NCI-H460 (cell line): ENCODE measurements at regions not wholly inside any gene's neighbourhood (a gene's known extent, or its start where the extent isn't known, plus 50 kb on each side); places are given as distances from the start of the nearest gene placed in this dataset.

Experiments used
- DNase-seq: peaks from one replicate; pipeline ENCODE4 v3.0.0-alpha.2; 2016; ENCODE audit warnings: low read depth; ENCODE audit errors: extremely low read depth

DNA sequence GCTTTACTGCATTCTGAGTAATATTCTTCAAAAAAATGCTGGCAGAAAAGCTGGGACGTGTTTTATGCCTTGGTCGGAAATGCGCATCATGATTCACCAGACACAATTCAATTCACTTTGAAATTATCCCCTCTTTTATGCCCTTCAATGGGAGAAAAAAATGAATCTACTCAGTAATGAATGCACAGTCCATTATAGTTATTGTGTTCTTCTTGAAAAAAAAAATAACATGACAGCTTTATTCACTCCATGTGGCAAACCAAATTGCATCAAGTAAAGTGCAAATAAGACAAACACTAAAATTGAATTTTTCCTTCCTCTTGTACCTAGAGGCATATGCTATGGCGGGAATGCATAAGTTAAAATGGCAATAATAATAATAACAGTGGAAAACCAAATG lies 159.4 kb upstream of the IFNG-AS1 start:
- DNase-seq: no peak

DNA sequence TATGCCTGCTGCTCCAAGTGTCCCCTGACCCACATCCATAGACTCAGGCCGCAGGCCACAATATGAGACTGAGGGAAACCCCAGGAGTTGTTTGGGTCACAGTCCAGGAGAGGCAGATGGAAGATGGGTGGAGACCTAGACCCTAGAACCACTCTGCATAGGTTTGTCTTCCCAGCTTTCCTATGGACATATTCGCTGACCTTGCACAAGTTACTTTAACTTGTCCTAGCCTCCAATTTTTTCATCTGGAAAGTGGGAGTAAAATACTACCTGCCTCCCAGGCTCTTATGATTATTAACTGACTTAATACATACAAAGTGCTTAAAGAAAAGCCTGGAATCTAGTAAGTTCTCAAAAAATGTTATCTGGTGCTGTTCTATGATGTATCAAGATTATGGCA lies 157.1 kb upstream of the IFNG-AS1 start:
- DNase-seq: no peak

DNA sequence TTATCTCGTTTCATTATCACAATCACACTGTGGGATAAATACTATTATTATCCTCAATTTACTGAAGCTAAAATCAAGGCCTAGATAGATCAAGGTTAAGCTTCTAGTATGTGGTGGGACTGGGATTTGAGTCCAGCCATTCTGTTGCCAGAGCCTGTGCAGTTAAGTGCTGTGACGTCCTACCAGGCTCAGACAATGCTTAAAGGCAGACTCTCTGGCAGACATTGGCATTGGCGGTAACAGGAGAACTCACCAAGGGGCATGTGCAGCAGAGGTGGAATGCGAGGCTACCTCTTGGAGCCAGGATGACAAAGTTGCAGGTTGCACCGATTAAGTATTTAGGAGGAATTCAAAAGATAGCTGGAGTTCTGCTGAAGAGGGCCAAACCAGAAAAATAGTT lies 155.6 kb upstream of the IFNG-AS1 start:
- no peak for DNase-seq

DNA sequence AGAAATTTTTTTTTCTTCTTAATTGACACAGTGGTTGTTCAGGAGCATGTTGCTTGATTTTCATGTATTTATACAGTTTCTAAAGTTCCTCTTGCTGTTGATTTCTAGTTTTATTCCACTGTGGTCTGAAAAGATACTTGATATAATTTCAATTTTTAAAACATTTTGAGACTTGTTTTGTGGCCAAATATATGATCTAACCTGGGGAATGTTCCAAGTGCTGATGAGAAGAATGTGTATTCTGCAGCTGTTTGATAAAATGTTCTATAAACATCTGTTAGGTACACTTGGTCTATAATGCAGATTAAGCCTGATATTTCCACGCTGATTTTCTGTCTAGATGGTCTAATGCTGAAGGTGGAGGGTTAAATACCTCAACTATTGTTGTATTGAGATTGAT lies 151.4 kb upstream of the IFNG-AS1 start:
- DNase-seq: no peak

DNA sequence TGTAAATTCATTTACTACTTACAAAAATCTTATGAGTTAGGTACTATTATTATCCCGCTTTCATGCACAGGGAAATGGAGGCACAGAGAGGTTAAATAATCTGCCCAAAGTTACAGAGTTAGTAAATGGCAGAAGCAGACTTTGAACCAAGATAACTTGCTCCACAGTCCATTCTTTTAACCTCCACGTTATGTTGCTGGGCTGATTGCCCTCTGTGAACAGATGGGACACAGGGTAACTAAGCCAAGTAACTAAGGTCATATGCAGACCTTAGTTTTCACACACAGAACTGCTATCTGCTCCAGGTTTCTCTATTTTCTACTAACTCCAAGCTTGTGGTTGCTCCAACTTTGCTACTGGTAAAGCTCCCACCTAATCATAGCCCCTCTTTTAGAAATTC lies 147.1 kb upstream of the IFNG-AS1 start:
- DNase-seq: no peak

DNA sequence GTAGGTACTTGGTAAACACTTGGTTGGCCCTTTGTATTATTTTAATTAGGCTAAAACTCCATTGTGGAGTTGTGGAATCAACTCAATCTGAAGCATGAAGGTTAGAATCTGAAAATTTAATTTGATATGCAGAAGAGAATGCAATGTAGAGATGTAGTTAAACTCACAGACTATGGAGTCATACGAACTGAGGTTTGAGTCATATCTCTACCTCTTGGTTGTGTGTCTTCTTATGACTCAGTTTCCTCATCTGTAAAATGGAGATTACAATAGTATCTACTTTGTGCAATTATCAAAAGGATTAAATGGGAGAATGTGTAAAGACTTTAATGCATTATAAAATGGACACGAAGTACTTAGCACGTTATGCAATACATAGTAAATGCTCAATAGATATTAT lies 146.0 kb upstream of the IFNG-AS1 start:
- no peak for DNase-seq

DNA sequence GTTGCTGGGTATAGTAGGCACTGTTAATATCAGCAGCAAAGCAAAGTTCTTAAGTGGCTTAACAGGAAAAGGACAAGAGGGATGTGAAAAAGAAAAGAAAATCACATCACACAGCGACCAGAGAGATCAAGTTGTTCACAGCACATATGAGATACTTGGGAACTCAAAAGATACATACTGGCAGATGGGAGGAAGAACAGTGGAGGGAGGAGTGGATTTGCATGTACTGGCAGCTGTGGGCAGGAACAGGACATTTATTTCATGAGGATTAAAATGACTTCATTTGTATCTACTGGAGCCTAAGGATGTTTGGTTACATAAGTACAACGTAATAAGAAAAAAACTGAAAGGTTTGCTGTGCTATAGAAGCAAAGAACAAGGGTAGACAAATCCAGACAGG lies 136.5 kb upstream of the IFNG-AS1 start:
- DNase-seq: no peak

DNA sequence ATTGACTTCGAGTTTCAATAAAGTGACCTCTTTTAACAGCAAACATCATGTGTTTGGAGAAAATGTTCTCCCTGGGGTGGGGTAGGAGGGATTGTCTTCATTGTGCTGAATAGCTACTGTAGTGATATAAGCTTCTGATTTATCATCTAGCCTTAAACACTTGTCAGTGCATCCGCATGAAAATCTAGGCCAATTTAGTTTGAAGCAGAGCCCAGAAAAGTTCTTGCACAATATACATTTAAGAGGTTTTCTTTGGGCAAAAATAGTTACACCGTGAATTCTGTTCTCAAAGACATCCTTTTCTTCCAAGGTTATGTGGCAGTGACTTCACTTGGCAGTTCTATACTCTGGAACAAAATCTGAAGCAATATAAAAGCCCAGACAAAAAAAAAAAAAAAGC lies 136.0 kb upstream of the IFNG-AS1 start:
- no peak for DNase-seq

DNA sequence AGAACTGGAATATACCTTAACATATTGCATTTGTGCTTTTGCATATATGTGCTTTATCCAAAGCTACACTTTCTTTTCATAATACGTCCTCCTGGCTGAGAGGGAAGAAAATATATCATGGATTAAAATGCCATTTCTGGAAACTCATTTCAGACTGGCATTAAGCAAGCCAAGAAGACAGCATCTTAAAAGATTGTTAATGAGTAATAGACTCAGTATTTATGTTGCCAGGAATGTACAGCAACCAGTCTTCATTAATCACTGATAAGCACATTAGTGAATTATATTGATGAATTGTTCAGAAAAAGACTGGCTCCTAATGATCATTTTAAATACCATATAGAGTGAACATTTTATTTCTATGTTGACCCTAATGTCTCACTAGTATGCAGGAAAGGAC lies 134.9 kb upstream of the IFNG-AS1 start:
- no peak for DNase-seq

DNA sequence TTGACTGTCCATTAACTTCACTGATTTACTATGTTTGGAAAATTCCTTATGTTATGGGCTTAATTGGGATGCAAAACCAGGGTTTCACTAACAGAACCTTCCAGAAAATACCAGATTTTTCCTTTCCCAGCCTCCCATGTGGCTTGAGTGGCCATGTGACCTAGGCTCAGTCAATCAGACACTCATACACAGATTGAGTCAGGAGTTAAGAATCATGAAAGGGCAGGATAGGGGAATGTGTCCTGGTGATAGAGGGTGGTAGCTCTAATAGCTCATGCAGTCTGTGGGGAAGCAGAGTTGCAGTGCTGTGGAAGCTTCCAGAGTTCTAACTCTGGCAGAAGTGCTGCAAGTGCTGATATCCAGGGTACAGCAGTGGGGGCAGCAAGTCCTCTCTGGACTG lies 134.1 kb upstream of the IFNG-AS1 start:
- no peak for DNase-seq

DNA sequence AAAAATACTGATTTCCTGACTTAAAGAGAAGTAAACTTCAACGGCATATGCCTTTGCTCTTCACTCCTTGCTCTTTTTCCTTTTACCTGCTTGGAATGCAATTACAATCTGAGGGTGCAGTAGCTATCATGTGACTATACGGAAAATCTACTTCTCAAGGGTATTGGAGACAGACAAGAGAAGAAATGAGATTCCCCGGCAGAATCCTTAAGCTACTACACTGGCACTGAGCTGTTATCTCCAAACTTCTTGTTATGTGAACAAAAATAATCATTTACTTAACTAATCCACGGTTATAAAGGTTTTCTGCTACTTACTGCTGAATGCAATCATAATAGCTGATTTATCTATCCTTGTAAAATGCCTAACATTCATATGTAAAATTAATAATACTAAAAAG lies 118.0 kb upstream of the IFNG-AS1 start:
- no peak for DNase-seq

DNA sequence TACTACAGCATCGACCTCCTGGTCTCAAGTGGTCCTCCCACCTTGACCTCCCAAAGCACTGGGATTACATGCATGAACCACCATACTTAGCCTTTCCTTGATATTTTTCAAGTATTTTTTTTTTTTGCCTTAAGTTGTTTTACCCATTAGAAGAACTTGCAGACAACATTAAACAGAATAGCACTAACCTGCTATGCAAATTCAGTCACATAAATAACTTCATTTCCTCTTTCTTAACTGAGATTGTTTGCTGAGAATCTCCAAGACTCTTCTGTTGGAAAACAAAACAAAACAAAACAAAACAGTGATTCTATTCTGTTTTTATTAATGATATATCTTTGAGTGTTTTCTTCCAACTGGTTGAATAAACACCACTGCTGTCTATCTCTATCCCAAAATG lies 115.9 kb upstream of the IFNG-AS1 start:
- no peak for DNase-seq

DNA sequence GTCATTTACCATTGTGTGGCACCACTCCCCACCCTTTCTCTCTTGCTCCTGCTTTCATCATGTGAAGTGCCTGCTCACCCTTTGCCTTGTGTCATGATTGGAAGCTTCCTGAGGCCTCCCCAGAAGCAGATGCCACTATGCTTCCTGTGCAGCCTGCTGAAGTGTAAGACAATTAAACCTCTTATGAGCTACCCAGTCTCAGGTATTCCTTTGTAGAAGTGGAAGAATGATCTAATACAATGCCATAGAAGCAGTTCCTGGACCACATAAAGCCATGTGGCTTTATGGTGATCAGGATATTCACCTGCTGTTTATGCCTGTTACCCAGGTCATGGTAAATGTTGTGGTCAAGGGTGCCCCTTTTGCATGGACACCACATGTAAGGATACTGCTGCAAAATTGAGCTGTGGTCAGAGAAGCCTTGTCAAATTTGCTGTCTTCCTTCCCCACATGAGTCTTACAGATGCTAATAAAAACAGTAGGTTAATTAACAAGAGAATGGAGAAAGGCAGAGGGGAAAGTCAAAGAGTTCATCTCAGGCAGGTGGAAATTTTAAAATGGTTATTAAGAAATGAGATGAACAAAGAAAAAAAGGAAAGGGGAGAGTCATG lies 112.8 kb upstream of the IFNG-AS1 start:
- DNase-seq: no peak

DNA sequence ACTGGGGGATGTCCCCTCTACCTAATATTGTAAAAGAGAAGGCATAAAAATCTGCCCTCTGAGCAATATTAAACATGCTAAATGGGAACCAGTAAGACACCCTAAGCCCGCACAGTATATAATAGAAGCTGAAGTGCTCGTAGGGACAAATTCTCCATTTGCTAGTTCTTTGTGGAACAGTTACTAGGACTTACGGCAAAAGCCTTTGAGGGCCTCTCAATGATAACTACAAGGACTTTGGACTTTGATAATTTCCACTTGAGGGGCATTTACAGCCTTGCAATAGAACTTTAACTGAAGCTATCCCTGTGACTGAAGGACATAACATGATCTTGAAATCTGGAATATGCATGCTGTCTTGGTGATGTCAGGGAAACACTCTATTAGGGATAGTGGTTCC lies 111.5 kb upstream of the IFNG-AS1 start:
- DNase-seq: no peak

DNA sequence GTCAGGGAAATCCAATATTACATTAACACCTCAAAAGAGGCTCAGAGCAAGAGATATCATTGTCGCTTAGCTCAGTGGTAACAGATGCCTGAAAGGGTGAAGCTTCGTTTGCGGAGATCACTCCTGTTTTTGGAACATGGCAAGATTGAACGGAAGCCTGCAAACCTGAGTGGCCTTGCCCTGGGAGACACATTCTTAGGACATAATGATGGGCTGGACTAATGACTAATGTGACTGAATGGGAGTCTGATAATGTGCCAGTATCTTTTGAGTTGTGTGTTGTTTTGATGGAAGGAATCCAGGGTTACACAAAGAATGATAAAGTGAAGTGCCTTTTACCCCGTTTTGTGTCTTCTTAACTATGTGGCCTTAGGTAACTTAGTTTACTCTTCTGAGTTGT lies 109.3 kb upstream of the IFNG-AS1 start:
- no peak for DNase-seq

DNA sequence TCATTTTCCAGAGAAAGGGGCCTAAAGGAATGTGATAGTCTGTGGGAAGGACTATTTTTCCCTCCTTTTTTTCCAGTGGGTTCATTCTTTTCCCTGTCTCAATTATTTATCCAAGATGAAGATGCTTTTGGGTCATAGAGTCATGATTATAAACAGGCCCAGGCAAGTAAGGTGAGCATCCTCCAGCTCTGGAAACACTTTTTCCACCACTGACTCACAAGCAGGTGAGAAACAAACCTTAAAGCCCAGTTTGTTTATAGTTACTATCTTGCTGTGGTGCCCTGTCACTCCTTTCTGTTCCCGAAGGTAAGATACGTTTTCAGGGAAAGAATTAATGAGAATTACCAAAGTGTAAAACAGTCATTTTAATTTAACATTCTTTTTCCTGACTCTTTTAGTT lies 107.7 kb upstream of the IFNG-AS1 start:
- DNase-seq: no peak

DNA sequence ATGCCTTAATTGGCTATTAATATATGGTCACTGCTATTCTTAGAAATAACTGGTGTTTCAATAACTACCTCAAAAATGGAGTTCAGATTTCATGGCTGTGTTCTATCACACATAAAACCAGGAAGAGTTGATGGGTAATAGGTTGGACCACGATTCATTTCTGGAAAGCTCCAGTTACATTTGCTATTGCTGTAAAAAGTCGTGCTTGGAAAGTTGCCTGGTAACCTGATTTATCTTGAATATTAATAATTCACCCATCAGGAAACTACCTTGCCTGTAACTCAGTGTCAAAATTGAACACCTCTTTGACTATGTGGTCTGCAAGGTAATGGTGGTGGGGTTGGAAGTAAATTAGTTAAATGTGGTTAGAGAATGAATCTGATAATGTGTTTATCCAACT lies 104.7 kb upstream of the IFNG-AS1 start:
- no peak for DNase-seq

DNA sequence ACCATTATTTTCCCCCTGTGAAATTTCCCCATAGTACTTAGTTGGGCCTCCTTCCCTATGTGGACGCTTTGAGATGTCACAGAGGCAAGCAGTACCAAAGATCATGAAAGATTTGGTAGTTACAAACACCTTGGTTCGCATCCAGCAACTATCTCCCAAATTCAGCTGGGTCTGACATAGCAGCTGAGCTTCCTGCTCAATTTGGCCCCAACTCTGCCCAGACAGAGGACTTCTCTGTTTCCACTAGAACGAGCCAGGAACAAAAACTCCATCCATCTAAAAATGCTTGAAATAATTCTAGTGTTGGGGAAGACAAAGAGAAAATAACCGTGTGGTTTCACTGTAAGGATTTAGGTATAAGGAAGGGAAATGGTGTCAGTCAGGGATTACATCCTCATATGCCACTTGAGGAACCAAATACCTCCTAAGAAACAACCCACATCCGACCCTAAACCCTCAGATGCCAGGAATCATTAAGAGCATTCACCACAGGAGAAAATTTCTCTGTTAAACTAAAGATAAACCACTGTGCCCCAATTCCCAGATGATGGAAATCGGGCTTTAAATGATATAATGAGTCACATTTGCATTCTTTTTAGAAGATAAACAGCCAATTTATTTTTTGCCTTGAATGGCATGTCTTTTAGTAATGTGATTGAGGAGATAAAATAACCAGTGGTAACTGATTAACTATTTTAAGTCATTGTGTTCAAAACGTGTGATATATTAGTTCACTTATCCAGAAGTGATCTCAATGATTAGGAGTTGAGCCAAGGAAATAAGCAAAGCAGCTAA lies 103.7 kb upstream of the IFNG-AS1 start:
- DNase-seq: no peak

DNA sequence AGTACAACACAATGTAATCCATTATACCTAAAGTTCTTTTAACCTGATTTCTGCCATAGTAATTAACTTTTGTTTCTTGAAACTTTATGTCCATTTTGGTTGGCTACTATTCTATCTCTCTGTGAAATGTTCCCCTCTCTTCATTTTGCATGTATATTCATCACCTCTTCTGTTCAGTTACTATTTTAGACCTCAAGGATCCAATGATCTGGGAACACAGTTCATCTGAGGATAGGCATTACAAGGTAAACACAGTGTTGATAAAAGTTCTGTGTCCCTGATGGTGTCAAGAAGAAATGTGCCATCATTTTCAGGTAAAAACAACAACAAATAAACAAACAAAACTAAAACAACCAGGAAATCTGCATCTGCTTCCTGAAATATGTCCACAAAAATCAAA lies 102.2 kb upstream of the IFNG-AS1 start:
- no peak for DNase-seq

DNA sequence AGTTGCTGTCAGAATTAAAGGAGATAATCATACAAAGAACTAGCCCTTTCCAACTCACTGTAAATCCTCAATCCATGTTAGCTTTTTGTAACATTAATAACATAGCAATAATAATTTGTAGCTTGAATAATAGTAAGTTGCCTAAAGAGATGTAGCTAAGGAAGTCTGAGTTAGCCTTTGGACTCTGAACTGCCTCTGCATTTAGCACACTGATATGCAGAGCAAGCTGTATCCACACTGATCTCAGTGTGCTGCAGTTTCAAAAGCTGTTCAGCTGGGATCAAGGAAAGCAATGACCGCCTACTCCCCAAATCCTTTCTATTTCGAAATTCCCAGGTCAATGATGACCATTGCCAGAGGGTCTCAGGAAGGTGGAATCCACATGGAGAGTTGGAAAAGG lies 99.3 kb upstream of the IFNG-AS1 start:
- no peak for DNase-seq

DNA sequence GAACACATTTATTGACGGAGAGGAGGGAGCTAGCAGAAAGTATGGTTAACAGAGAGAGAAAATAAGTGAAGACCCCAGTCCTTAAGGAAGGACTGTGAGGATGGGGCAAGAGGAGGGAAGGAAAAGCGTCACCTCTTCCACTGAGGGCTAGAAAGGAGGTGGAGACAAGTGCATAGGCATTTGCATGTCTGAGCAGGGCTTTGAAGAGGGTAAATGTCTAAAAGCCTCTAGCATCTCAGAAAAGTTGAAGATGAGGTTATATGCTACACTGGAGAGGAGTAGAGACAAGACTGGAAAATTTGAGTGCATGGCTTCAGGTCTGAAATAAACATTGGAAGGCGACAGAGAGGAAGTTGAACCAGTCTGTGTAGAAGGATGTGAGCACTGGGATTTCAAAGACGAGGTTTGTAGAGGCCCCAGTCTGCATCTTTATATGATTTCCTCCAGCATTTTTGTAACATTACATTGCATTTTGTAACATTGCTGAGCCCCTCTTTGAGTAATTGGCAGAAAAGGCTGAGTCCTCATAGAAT lies 98.5 kb upstream of the IFNG-AS1 start:
- no peak for DNase-seq

DNA sequence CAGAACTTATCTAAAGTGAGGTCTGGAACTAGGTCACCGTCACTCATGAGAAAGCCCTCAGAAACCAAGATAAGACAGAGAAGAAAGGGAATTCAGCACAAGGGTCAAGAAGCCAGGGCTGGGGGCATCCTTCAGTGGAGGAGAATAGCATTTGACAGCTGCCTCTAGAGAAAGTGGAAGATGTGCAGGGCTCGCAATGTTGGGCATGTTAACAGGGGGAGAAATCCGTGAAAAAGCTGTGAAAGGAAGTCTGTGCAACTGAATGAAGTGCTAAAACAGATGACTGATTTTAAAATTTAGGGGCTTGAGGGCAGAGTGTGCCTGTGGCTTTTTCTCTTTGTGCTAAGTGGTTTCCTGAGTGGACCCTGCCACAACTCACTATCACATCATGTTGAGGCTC lies 97.7 kb upstream of the IFNG-AS1 start:
- no peak for DNase-seq
